GM19351 (cell line): ENCODE measurements at regions not wholly inside any gene's neighbourhood (a gene's known extent, or its start where the extent isn't known, plus 50 kb on each side); places are given as distances from the start of the nearest gene placed in this dataset.

Experiments
- ATAC-seq: cut with Tn5 transposase; IDR thresholded peaks from one replicate; pipeline ENCODE4 v1.9.1; 2021; ENCODE audit warnings: mild to moderate bottlenecking, moderate library complexity; ENCODE audit not compliant: unreplicated experiment

GRCh38 chr1:72848997-72849396, 566.7 kb upstream of the NEGR1 start:
- no peak for ATAC-seq

- no peak for ATAC-seq
Observed at GRCh38 chr1:72847651-72848050, 565.3 kb upstream of the NEGR1 start.

- no peak for ATAC-seq
Observed at GRCh38 chr1:72846476-72847278, 564.3 kb upstream of the NEGR1 start.

- no peak for ATAC-seq
Observed at GRCh38 chr1:72845981-72846380, 563.6 kb upstream of the NEGR1 start.

GRCh38 chr1:72845381-72845780, 563.0 kb upstream of the NEGR1 start:
- no peak for ATAC-seq

GRCh38 chr1:72837781-72838180, 555.4 kb upstream of the NEGR1 start:
- ATAC-seq: no peak

GRCh38 chr1:72830606-72831390, 548.5 kb upstream of the NEGR1 start:
- no peak for ATAC-seq

- no peak for ATAC-seq
Observed at GRCh38 chr1:72827278-72827677, 544.9 kb upstream of the NEGR1 start.

GRCh38 chr1:72804541-72804940, 522.2 kb upstream of the NEGR1 start:
- ATAC-seq: no peak

- ATAC-seq: no peak
Observed at GRCh38 chr1:72781038-72781437, 498.7 kb upstream of the NEGR1 start.

GRCh38 chr1:72780212-72780611, 497.9 kb upstream of the NEGR1 start:
- no peak for ATAC-seq

GRCh38 chr1:72777918-72778317, 495.6 kb upstream of the NEGR1 start:
- no peak for ATAC-seq

GRCh38 chr1:72763481-72763880, 481.1 kb upstream of the NEGR1 start:
- no peak for ATAC-seq

- no peak for ATAC-seq
Observed at GRCh38 chr1:72759486-72759885, 477.1 kb upstream of the NEGR1 start.

- ATAC-seq: no peak
Observed at GRCh38 chr1:72757843-72758242, 475.5 kb upstream of the NEGR1 start.

- no peak for ATAC-seq
Observed at GRCh38 chr1:72745413-72745812, 463.1 kb upstream of the NEGR1 start.

GRCh38 chr1:72734415-72734814, 452.1 kb upstream of the NEGR1 start:
- ATAC-seq: no peak

GRCh38 chr1:72724951-72725861, 442.9 kb upstream of the NEGR1 start:
- ATAC-seq: no peak

GRCh38 chr1:72705921-72706320, 423.6 kb upstream of the NEGR1 start:
- ATAC-seq: no peak

- ATAC-seq: no peak
Observed at GRCh38 chr1:72704841-72705477, 422.6 kb upstream of the NEGR1 start.

GRCh38 chr1:72697410-72697809, 415.1 kb upstream of the NEGR1 start:
- no peak for ATAC-seq
